Activated CD4-positive, alpha-beta T cell treated with anti-CD3 and anti-CD28 coated beads, Interleukin-2, amount 50 U/mL, for 1 hour (primary cell): ENCODE measurements at regions not wholly inside any gene's neighbourhood (a gene's known extent, or its start where the extent isn't known, plus 50 kb on each side); places are given as distances from the start of the nearest gene placed in this dataset.
"Not testable (repeated sequence)": the region's sequence is repeated elsewhere in the genome, so short reads cannot be mapped to it uniquely, and the experiment has no call there.

Experiments used
- DNase-seq: peaks from one replicate; pipeline ENCODE4 v3.0.0-alpha.2; 2020

DNA sequence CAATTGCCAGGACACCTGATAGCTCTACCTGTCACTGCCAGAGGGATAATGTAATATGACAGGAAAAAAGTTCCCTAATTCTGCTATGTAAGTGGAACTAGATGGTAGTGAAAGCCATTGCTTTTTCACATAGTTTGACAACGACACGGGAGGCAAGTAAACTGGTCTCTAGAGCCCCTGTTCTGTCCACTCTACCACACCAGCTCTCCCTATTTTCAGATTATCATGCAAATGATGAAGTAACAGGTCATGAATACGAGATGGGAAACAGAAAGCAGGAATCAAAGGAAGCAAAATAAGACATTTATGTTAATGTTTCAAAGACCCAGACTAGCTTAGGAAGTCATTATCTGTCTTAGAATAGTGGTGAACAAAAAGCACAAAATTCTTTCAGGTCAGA lies 56.2 kb downstream of the TAF11L14 start:
- no peak for DNase-seq

GRCh38 chr5:17691762-17692161 lies 57.5 kb downstream of the TAF11L14 start:
- no peak for DNase-seq

- DNase-seq, result no peak
These were observed 60.1 kb downstream of the TAF11L14 start for GRCh38 chr5:17694371-17694770.

DNA sequence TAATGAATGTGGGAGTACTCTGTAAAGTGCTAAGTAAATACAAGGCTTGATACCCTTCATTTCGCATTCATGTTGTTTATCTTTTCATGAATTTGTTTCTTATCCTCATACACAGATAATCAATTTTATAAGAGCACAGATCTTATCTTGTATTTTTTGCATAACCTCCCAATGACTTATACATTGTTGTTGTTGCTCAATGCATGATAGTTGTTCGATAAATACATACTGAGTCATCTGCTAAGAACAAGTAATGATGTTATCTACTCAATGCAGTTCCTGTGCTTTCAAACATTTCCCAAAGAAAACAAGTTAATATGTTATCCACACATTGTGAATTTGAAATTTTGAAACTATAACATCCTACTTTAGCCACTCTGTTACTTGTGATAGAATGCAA lies 60.7 kb downstream of the TAF11L14 start:
- no peak for DNase-seq

GRCh38 chr5:17696627-17697026 lies 62.4 kb downstream of the TAF11L14 start:
- no peak for DNase-seq

GRCh38 chr5:17697671-17698070 lies 63.4 kb downstream of the TAF11L14 start:
- DNase-seq, result no peak

DNA sequence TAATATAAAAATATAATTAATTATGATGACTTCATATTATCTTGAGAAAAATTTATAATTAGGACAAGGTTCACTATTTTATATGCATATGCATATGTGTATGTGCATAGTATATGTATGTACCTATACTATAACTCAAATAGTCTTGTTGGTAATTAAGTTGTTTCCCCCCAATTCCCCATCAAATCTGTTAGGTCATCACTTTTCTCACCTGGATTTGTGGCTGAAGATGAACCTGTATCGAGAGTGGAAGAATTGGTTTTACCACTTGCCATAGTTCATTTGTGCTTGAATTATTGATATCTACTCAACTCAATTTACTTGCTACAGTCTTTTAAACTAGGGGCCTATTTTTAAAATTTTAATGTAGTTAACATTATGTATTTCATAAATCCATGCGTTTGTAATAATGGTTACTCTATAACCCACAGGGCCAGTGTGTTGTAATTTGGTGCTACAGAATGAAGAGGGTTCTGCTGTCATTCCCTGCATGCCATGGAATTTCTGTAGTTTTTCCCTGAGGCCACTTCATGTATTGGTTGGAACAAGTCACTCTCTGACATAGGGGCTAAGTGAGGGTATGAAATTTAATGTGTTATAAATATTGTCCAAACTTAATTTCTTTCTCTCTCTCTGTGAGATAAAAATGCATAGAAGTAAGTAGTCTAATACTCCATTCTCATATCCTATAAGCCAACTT lies 74.9 kb downstream of the TAF11L14 start:
- DNase-seq, result no peak

DNA sequence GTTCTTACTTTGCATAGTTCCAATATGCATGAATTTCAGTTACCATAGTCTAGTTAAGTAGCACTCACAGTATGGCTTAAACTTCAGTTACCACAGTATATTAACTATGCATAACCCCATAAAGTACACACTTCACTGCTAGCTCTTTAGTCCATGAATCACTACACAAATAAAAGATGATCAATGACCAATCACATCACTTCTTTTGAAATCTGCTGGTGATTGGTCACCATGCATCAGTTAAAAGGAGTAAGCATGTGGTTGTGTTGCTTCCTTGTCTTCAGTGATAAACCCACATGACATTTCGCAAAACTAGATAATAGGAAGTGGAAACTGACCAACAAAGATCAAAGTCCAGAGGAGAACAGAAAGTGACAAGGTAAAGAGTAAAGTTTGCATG lies 79.0 kb downstream of the TAF11L14 start:
- DNase-seq, result no peak

DNA sequence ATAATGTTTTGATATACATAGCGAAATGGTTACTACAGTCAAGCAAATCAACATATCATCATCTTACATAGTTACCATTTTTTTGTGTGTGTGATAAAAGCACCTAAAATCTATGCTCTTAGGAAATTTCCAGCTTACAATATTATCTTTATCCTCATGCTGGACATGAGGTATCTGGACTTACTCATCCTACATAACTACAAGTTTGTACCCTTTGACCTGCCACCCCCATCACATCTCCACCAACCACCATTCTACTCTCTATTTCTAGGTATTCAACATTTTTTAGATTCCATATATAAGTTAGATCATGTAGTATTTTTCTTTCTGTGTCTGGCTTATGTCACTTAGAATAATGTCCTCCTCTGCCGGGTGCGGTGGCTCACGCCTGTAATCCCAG lies 79.9 kb downstream of the TAF11L14 start:
- DNase-seq, result no peak

GRCh38 chr5:17719592-17719991 lies 85.3 kb downstream of the TAF11L14 start:
- DNase-seq, result no peak

DNA sequence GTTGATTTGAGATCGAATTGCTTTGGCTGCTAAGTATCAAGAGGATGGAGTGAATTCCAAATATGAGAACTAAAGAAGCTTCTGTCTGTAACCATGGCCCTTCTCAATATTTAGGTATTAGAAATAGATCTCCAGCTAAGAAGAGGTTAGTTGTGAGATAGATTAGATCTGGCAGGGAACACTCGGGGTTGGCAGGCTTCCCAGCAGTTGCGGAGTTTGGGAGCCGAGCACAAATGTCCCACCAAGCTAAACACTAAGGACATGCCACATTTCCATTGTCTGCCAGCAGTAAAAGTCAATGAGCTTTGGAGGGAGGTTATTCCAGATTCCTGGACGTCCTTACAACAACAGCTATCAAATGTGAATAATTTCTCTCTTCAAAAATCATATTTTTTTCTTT lies 85.8 kb downstream of the TAF11L14 start:
- no peak for DNase-seq

GRCh38 chr5:17723876-17724275 lies 89.6 kb downstream of the TAF11L14 start:
- no peak for DNase-seq

DNA sequence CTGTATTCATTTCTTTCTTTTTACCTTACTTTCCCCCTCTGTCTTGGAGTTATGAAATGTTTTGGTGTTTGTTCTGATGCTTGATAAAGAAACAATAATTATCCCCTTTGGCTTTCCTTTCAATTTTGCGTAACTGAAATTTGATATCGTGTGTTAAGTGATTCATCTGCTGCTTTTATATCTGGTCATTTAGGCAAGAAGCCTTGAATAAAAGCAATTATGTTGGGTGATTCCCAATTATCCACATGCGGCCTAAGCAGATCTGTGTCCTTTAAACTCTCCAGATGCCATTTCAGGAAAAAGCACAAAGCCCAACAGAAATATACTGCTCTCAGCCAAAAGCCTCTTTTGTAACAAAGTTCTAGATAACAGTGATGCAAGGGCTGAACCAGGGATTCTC lies 92.8 kb downstream of the TAF11L14 start:
- no peak for DNase-seq

DNA sequence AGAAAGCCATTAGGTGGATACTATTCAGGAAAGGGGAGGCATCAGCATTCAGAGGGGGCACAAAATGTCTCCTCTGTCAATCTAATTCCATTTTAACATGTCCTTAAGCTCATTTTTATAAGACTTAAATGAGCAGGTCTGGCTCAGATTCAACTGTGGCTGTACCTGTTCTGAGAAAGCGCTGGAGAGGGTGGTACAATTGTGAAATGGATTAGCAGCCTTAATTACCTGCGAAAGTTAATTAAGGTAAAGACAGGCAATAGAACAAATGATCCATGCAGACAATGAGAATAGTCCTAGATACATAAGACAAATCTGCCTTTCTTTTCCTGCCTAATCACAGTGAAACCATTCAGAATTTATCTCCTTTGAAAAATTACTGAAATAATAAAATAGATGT lies 96.2 kb downstream of the TAF11L14 start:
- no peak for DNase-seq

DNA sequence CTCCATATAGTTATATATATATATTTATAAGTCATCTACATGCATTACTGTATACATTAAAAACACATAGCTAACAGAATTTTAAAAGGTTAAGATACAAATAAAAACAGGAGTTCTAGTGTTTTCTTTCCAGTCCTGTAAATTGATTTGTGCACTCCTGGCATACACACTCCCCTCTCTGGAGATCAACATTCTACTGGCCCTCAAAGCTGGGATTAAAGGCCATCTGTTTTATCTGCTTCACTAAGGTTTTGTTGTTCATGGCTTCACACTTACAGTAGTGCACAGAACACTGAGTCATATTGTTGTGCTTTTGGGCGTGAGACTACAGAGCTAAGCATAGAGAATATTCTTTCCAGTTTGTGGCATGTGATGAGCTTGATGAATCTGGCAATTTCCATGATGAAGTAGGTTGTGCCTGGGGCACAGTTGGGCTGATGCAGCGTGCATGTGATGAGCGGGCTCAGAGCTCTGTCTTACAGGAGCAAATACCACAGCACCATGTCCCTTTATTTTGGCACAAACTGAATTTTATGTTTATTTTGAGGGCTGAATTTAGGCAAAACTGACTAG lies 98.2 kb downstream of the TAF11L14 start:
- no peak for DNase-seq

DNA sequence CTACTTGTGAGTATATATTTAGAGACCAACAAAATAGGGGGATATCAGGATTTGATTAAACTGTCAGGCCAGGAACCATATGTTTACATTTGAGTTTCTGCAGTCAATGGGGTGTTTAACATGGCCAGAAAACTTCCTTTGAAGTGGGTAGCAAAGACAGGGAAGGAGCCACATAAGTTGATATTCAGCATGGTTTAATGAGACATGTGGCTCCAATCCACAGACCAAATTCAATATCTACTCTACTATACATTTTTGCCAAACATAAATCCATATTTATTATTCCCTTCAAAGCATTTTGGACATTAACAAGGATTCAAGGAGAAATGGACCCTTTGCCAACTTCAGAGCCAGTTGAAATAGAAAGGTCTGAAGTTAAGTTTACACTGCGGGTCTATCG lies 99.8 kb downstream of the TAF11L14 start:
- no peak for DNase-seq

GRCh38 chr5:17735761-17736160 lies 101.5 kb downstream of the TAF11L14 start:
- no peak for DNase-seq

DNA sequence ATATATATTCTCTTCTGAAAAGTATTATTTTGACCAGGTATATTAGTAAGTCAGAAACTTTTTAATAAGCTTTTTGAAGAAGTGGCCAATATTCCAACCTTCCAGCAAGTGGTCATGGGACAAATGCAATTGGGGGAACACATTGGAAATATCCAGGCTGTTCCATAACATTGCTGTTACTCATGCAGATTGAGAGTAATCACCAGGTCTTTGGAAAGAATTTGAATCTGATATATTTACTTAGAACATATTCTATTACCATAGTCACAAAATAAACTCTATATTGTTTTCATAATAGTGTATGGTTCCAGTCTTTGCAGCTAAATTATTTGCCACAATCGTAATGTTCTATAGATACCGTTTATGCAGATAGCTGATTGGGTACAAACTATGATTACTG lies 102.8 kb downstream of the TAF11L14 start:
- no peak for DNase-seq

DNA sequence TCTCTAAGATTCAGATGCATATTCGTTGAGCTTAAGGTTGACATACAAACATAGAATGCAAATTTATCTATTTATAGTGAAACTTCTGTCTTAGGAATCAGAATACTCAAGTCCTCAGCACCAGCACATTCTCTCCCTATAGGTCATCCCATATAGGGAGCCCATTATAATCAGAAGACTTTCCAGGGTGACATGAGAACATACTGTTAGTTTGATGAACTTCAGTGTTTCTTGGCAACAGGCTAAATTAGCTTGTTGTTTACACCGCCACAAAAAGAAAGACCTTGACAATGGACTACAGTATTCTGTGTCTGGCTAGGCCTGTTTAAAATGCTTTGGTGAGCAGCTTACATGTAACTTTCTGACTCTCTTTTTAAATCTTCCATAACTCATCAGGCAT lies 104.2 kb downstream of the TAF11L14 start:
- DNase-seq, result no peak

- no peak for DNase-seq
These were observed 109.5 kb downstream of the TAF11L14 start for GRCh38 chr5:17743580-17744435.

DNA sequence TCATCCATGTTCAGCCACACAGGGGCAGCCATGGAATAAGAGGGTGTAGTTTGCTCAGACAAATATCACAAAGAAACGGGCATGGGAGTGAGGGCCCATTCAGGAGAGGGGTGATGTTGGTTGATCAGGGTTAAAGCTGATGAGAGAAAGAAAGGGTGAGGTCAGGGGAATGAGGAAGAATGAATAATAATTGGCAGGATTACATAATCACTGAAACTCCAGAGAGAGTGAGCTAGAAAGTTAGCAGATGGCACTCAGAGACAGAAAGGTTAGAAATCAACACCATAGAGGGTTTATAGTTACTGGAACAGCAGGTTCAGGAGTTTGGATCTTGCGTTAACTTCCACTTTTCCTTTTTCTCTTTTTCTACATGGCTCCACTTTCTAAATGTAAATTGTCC lies 113.9 kb downstream of the TAF11L14 start:
- DNase-seq, result no peak

DNA sequence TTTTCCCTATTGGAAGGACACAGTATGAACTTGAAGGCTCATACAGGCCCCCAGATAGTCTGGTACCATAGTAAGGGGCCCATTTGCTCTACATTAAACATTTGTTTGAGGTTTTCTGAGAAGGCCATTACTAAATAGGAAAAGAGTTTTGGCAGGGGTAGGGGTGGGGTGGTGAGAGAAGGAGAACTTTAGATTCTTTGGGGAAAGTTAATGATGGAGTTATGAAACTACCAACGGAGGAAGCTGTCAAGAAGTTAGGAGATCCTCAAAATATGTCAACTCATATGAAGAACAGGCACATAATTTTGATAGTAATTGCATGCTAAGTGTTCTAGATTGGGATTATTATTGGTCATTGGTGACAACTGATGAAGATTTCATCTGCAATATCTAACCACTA lies 114.7 kb downstream of the TAF11L14 start:
- no peak for DNase-seq

GRCh38 chr5:17755406-17755805 lies 121.1 kb downstream of the TAF11L14 start:
- DNase-seq, result not testable (repeated sequence)

GRCh38 chr5:17761326-17761725 lies 127.1 kb downstream of the TAF11L14 start:
- no peak for DNase-seq
